LHCN-M2 (cell line): ENCODE measurements at regions not wholly inside any gene's neighbourhood (a gene's known extent, or its start where the extent isn't known, plus 50 kb on each side); places are given as distances from the start of the nearest gene placed in this dataset.

Experiments used
- DNase-seq: peaks from one replicate; pipeline ENCODE4 v3.0.0-alpha.2; 2012; ENCODE audit warnings: low read depth

DNA sequence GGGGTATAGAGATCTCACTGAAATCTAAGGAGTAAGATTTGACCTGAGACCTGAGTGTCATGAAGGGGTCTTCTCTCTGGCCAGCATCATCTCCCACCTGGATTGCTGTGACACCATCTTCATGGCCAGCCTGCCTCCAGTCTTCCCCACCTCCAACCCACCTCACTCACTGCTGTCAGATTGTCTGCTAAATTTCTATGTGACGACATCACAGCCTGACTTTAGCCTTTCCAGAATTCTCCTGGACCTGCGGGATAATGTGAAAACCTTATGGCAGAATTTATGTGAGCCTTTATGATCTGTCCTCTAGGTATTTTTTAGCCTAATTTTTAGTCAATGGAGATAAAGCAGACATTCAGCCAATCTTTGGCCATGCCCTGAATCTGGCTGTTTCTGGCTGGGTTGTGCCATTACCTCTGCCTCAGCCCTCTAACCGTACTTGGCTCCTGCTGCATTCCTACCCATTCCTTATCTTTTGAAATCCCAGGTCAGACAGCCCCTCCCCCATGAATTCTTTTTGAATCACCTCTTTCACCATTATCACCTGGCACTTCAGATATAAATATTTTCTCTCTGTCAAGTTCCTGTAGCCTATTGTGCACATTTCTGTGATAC lies 66.4 kb upstream of the MMADHC start:
- DNase-seq = no peak

DNA sequence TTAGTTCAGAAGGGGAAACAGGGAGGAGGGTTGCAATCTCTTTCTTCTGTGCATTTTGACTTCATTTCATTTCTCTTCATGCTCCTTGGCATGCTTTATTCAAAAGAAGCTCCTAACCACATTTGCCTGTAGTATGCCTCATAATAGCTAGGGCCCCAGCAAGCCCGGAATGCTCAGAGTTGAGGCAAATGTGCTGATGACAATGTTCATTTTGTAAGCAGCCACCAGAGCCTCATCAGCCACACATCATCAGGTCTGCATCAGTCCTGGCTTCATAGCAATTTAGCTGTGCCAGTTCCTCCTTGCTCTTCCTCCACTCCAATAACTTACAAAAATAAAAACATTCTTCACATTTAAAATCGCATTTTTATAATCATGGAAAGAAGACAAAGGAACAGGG lies 65.4 kb upstream of the MMADHC start:
- no peak for DNase-seq

DNA sequence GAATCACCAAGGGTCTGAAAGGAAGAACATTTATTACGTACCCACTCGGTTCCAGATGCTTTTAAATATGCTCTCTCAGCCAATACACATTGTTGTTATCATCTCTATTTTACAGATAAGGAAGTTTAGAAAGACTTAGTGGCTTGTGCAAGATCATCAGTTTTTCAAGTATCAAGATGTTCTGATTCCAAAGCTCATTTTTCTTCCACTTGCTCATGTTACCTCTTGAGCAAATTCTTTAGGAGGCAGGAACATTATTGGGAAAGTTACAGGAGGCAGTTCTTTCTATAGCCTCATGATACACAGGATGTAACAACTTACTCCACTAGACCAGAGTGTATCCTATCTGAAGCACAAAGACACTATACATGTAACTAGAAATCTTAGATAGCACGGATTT lies 65.0 kb upstream of the MMADHC start:
- no peak for DNase-seq

DNA sequence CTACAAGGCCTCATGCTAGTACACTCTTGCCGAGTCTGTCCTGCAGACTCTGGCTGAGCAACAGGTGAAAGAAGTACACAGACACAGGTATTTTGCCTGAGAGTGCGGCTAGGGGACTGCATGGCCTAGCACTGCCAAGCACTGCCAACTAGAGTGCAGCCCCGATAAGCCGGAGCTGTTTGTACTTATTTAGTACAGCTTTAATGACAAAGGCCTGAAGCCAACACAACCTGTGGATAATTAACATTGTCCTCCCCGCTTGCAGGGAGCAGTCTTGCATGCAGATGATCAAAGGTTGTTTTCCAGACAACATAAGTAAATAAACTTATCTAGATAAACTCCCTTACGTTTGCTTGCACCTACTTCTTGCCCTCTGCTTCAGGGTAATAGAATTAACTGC lies 63.7 kb upstream of the MMADHC start:
- no peak for DNase-seq

DNA sequence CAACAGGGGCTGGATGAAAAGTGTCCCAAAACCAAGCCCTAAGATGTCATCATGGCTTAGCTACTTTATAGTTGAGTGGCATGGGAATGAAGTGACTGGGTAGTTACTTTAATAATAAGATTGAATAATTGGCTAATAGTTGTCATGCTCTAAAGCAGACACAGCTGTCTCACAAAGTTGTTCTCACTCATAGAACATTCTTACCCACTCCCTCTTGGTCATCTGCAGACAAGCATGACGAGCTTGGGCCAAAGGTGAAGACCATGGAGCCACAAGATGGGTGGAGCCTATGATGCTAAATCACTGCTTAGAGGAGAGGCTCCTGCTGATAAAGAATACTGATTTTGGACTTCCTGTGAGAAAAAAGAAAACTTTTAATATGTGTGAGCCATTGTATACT lies 62.4 kb upstream of the MMADHC start:
- peak; percentile 81 for DNase-seq

DNA sequence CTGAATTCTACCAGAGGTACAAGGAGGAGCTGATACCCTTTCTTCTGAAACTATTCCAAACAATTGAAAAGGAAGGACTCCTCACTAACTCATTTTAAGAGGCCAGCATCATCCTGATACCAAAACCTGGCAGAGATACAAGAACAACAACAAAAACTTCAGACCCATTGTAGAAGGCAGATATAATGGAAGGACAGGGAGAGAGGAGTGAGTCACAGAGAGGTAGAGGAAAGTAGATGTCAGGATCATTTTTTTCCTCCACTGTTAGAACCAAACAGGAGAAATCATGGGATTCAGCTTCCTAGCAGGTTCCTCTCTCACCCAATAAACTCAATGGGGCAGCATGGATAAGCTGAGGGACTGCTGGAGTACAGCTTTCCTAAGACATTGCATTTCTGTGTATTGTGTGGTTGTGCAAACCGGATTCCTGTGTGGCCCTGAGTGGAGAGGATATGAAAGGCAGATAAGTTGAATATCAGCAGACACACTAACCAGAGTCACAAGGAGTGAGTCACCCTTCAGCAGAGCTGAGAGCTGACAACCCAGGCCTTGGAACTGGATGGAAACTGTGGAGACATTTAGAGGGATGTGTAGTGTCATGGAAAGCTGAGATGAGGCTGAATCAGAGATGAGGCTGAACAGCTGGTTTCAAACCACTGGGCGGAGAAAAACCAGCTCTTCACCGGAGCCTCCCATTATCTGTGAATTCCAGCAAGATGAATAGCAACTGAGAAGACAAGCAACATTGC lies 60.9 kb upstream of the MMADHC start:
- peak; percentile 100 for DNase-seq

DNA sequence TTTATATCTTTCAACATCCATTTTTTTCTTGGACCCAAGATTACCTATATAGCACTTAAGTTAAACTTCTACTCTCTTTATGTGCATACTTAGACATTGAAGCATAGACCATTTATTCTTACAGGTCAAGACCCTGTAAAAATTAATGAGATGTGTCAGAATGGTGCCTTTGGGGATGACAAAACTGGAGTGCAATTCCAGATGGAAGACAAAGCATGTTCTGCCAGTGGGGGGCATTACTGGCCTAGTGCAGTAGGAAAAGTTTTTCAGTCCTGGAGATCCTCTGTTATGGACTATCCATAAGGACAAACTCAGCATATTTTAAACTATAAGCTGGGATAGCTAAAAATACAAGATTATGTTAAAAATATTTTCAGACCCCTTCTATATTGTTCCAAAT lies 57.8 kb upstream of the MMADHC start:
- DNase-seq = peak; percentile 53
